Hypothalamus (tissue), 51 donors: ENCODE measurements at regions not wholly inside any gene's neighbourhood (a gene's known extent, or its start where the extent isn't known, plus 50 kb on each side); places are given as distances from the start of the nearest gene placed in this dataset.
"Not testable (repeated sequence)": the region's sequence is repeated elsewhere in the genome, so short reads cannot be mapped to it uniquely, and the experiment has no call there.

Experiments
- DNase-seq, 51 donors: peaks; one replicate each; lab custom pipeline; 2025; lab: John Stamatoyannopoulos, UW

DNA sequence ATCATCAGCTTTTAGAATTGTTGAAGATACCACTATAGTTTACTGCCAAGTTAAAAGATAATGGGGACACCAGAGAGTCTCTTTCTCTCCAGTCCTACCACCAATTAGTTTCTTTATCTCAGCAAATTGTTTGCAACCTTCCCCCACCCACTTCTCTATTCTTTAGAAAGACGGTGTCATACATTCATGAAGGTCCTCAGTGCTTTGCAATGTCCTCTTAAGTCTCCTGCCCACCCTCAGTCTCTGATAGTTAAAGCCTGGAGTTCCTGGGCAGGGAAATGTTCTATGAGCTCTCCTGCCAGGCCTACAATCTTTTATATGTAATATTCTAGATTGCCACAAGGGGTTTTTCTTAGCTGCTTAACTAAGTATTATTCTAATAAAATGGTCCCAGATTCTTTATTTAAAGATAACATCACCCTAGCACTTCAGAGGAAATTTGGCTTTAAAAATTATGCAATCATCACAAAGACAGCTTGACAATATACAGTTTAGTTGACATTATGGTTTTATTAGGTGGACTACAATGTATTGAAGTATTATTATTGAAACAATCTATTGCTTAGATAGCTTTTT lies 509.2 kb downstream of the CSNK1G3 start:
- no peak for DNase-seq

DNA sequence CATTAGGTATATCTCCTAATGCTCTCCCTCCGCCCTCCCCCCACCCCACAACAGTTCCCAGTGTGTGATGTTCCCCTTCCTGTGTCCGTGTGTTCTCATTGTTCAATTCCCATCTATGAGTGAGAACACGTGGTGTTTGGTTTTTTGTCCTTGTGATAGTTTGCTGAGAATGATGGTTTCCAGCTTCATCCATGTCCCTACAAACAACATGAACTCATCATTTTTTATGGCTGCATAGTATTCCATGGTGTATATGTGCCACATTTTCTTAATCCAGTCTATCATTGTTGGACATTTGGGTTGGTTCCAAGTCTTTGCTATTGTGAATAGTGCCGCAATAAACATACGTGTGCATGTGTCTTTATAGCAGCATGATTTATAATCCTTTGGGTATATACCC lies 505.3 kb downstream of the CSNK1G3 start:
- not testable (repeated sequence) for DNase-seq

DNA sequence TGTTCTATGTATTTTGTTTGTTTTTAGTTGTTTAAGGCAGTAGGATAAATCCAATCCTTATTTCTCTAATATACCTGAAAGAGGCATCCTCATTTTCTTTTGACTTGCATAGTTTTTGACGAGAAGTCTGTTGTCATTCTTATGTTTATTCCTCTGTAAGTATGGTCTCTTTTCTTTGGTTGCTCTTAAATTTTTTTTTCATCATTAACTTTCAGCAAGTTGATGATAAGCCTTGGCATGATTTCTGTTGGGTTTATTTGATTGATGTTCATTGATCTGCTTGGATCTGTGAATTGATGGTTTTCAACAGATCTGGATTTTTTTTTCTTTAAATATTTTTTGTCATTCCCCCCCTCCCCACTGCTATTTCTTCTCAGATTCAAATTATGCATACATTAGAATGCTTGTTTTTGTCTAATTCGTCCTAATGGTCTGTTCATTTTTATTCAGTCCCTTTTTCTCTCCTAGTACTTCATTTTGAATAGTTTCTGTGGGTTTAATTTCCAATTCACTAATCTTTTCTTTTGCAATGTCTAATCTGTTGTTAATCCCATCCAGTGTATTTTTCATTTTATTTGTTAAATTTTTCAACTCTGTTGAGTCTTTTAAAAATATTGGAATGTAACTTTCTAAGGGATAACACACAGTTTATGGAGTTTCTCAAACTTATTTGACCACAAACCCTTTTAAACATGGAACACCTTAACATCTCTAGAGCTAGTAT lies 495.9 kb downstream of the CSNK1G3 start:
- no peak for DNase-seq

DNA sequence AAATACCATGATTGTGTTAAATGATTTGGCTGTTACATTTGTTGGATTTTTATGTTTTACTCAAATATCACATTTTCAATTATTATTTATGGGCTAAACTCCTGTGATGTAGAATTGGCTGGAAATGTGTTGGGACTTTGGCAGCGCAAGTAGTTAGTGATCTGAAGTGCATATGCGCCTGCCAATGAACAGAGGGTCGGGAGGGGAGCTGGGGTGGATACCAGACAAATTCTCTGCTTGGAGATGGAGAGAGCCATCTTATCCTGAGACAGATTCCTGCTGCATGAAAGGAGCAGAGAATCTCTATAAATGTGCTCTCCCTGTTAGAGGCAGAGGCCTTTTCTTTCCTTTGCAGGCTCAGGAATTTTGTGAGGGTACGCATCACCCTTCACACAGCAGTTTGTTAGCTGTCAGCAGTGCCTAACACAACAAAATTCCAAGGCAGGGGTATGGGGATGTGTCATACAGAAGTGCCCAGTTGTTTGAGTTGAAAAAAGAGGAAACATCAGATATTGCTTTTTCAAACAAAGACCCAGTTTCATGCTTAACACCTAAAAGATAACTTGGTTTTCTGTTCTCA lies 489.1 kb downstream of the CSNK1G3 start:
- DNase-seq: peak in 1 of 51 donors; percentile 2

DNA sequence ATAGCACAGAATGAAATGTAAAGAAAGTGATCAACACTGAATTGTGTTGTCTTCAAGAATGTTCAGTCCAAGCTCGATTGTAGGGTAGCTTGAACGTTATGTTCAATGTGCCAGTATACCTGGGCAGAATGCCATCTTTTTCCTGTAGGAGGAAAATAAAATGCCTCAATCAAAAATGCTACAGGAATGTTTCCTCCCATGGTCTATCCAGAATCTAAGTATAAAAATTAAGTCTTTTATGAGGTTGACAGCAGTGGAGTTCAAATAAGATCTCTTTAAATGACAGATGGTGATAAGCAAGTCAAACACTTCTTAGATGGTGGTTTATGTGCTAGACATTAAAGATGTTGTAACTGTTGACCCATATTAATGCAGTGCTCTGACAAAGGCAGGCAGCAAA lies 488.6 kb downstream of the CSNK1G3 start:
- no peak for DNase-seq

DNA sequence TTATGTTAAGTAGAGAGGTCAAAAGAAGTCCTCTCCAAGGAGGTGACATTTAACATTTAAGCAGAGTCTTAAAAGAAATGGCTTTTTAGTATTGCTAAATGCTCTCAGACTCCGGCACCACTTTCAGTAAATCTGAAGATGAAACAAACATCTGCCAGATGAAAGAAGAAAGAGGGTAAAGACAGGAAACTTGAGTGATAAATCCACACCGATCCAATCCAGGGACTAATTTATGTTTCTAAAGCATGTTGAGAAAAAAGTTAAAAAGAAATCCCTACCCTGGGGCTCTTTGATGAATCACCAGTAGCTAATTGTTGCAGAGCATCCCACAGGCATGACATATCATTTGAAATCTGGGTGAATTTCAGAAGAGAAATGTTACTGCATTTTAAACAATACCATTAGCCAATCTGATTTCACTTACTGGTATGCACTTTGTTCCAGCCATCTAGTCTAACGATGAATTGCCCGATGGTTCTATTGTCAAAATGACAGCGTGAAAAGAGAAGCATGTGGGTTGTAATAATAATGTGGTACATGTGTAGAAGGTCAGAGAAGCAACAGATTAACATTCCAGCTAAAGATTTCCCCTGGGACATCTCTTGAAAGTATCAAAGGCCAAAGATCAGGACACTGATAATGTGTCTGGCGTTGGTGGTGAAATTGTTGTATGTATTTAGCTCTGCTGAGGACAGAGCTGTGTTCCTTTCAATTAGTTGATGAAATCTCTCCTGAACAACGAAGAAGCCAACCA lies 485.7 kb downstream of the CSNK1G3 start:
- peak in 1 of 51 donors; percentile 33 for DNase-seq

DNA sequence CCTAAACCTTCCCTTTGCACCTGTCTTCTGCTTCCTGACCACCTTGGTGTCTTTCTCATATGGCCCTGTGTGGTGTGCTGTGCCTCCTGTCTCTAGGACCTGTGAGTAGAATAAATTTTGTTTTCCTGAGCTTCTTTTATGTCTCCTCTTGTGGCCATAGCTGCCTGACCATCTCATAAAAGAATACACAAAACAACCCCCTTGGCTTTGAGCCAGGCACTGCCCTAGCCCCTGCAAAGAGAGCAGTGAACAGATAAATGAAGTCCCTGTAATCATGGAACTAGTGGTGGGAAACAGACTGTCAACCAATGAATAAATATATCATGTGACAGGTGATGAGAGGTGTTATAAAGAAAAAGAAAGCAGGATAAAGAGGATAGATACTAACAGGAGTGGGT lies 485.1 kb downstream of the CSNK1G3 start:
- no peak for DNase-seq

DNA sequence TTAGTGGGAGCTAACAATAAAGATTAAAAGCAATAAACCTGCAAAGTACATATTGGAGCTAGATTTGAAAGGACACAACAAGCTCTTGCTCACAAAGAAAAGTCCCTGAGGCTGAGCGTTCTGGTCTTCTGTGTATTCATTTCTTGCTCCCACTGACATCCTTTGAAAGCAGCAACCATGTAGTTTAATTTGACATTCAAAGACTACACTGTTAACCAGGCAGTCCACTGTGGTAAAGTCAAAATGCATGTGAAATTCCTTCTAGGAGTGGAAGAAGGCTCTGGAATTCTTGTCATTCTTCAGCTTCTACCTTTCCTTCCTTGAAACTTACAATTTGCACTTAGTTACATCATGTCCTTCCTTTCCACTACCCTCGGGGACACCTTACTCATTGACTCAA lies 480.7 kb downstream of the CSNK1G3 start:
- DNase-seq: no peak

DNA sequence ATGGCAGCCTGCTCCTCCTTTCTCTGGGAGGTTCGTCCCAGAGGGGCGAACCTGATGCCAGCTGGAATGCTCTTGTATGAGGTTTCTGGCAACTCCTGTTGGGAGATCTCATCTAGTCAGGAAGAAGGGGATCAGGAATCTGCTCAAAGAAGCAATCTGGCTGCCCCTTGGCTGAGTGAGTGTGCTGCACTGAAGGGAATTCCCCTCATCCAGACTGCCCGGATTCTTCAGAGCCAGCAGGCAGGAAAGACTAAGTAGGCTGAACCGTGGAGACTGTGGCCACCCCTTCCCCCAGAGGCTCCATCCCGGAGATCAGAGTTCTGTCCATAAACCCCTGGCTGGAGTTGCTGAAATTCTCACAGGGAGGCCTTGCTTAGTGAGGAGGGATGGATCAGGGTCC lies 476.0 kb downstream of the CSNK1G3 start:
- DNase-seq: no peak

DNA sequence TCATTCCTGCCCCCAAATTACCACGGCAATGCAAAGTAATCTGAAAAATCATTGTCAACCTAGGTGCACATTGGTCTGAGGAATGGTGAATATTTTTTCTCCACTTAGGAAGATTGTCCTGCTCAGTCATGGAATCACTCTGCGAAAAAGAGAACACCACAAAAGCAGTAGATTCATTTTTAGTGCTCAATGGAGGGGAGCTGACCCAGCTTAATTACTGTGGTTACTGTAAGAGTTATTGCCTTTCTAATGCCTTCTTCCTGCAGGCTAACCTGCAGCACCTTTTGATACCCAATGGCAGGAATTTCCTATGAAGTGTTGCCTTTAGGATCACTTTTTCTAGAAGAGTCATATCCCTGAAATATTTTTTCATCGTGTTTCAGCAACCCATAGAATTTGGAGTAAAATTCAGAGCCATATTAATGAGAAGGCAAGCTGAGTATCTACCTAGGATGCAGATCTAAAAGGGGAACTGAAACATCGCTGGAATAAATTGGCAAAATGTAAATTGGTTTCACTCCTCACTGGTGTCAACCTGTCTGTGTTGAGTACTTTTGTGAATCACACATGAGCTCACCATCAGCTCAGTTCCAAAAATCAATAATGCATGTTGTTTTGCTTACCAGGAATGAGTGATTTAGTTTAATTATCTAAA lies 464.5 kb downstream of the CSNK1G3 start:
- no peak for DNase-seq

DNA sequence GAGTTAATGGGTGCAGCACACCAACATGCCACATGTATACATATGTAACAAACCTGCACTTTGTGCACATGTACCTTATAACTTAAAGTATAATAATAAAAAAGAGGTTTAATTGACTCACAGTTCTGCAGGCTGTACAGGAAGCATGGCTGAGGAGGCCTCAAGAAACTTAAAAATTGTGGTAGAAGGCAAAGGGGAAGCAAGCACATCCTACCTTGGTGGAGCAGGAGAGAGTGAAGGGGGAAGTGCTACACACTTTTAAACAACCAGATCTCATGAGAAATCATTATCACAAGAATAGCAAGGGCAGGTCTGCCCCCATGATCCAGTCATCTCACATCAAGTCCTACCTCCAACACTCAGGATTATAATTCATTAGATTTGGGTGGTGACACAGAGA lies 463.5 kb downstream of the CSNK1G3 start:
- DNase-seq: not testable (repeated sequence)

DNA sequence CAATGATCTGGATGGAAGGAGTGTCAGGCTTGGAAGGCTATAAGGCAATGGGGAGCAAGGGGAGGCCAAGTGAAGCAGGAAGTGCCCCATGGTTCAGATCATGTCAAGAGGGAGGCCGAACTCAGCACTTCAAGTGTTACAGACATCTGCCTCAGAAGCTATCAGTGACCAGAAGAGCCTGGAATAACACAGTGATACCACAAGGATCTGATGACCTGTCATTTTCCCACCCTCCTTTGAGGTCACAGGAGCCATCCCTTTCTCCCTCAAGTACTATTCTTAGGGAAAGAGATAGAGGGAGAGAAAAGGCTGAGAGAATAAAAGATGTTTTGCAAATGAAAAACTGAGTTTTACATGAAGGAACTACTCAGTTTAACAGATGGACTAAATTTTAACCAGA lies 454.8 kb downstream of the CSNK1G3 start:
- no peak for DNase-seq

DNA sequence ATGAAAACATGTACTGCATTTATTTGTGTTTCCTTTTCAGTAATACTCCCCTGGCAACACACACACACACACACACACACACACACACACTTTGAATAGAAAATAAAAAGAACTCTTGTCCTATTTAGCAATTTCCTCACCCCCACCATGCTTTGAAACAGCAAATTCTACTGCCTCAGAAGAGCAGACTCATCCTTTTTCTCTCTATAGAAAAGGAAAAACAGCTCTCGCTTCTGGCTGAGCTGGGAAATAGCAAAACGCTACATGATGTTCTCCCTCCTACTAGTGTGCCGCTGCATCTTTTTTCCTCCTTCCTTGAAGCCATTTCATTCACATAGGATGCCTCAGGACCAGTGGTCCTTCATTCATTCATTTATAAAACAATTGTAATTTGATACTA lies 453.6 kb downstream of the CSNK1G3 start:
- peak in 11 of 51 donors; percentile 1 to 38 (median 7) for DNase-seq

DNA sequence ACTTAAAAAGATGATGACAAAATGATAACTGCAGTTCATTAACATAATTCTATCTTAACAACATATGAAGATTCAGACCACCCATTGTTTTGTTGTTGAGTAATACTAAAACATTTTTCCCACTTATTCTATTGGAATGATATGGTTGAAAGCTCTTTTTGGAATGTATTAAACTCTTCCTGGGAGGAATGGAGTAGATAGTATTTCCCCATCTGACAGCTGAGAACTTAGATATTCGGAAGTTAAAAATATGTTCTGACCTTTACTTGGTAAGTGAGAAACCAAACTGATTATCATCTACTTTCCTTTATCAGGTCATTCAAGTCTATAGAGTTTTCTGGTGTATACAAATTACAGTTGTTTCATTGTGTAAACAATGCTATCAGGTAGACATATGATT lies 452.9 kb downstream of the CSNK1G3 start:
- DNase-seq: no peak

DNA sequence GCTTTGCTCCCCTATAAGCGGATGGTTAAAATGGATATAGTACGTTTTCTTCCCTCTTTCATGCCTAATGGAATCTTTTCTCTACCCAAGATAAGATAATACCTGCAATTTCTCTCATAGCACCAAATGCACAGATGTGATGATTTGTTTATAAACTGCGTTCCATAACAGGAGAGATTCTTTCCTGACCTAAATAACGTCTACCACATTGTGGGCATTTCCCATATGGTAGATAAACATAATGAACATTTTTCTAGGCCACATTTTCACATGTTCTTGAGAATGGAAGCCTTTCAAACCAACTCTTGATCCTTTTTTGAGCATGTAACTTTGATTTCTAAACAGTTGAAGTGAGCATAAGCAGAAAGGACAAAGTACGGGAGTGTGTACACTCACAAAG lies 448.5 kb downstream of the CSNK1G3 start:
- no peak for DNase-seq

DNA sequence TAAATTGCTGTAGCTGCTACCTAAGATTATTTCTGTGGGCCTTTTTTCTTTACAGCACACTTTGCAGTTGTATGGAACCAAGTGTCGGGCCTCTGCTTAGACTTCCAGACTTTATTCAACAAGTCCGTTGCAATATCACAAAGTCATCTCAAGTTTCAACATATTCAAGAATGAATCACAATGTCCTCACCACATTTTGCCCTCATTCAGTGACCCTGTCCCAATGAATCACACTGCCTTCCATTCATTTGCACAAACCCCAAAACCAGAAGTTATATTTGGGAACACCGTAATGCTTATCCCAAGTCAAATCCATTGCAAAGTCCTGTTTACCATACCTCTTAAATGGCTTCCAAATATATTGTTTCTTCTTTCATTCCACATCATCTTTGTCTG lies 439.6 kb downstream of the CSNK1G3 start:
- DNase-seq: no peak

DNA sequence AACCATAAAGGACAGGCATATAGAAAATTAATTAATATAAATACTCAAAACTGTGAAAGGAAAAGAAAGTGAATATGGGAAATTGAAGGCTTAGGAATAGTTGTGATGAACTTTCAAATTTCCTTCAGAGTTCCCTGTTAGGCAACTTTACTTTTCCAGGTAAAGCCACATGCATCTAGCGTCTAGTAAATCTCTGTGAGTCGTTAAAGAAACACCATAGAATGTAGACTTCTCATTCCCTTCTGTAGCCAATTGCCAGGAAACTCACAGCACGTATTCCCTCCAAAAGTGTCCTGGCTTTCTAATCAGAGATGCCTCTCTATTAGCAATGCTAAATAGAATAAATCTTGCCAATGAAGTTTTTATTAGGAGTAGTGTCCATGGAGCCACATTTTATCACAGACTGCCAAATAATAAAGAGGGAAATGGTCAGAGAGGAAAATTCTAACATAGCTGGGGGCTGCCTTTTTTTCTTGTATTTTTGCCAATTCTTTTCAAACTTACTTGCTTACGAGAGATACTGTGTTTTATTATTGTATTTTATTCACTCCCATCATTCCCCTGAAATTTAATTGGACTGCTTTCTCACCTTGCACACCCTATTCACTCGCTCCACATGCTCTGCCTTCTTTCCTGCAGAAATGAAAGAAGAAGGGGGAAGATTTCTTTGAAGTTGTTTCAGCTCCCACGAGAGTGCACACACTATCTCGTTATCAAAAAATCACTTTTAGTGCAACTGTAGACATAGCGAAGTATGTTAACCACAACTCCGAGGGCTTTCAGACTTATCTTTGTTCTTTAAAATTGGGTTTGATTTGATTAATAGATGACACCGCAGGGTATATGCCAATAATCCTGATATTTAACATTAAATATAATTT lies 439.0 kb downstream of the CSNK1G3 start:
- DNase-seq: no peak

DNA sequence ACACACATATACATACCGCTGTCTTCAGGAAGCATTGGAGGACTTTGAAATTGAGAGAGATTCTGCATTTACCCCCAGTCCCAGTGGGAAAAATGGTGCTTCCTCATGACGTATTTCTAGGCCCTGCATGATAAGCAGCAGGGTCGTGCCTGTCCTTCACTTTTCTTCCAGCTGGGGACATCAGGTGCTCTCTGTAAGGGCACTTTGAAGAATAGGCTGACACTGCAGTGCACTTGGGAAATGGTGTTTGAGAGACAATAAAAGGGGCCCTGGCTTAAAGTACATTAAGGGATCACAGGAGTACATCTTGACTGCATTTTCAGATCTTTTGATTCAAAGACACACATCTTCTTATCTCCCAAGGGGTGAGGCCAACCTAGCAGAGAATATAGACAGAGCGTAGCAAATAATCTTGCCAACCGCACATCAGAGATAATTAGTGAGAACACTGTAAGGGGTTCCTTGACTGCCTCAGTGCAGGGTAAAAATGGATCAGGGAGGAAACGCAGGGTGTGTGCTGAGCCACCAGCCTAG lies 437.9 kb downstream of the CSNK1G3 start:
- no peak for DNase-seq

DNA sequence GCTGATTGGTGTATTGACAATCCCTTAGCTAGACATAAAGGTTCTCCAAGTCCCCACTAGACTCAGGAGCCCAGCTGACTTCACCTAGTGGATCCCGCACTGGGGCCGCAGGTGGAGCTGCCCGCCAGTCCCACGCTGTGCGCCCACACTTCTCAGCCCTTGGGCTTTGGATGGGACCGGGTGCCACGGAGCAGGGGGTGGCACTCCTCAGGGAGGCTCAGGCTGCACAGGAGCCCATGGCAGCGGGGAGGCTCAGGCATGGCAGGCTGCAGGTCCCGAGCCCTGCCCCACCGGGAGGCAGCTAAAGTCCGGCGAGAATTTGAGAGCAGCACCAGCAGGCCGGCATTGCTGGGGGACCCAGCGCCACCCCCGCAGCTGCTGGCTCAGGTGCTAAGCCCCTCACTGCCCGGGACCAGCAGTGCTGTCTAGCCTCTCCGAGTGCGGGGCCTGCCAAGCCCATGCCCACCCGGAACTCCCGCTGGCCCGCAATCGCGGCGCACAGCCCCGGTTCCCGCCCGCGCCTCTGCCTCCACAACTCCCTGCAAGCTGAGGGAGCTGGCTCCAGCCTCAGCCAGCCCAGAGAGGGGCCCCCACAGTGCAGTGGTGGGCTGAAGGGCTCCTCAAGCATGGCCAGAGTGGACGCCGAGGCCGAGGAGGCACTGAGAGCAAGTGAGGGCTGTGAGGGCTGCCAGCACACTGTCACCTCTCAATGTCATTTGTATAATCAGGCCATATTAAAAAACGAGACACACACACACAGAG lies 437.2 kb downstream of the CSNK1G3 start:
- no peak for DNase-seq
